ENCODE measurements at regions not wholly inside any gene's neighbourhood (a gene's known extent, or its start where the extent isn't known, plus 50 kb on each side); places are given as distances from the start of the nearest gene placed in this dataset.

- TF ChIP-seq POLR2AphosphoS5 (IDR thresholded peaks at IDR 0.05; ENCODE audit: low read depth) = no peak
- no peak for TF ChIP-seq CTCF (IDR thresholded peaks at IDR 0.05; ENCODE audit: insufficient read depth, low read length)
Measured at GRCh38 chr16:64321881-64322280, 800.0 kb downstream of the CDH11 start.

All from HL-60 (cell line).